Prostate gland (tissue), 2 donors: ENCODE measurements at regions not wholly inside any gene's neighbourhood (a gene's known extent, or its start where the extent isn't known, plus 50 kb on each side); places are given as distances from the start of the nearest gene placed in this dataset.

ENCODE experiments used
- CTCF ChIP-seq, 4 experiments: fragments of 200-600 bp in 2 of 4; fragments of 450-650 bp in 2 of 4; sonication (generic) in 2 of 4; IDR thresholded peaks; 1 replicate in 3 of 4; 2 replicates in 1 of 4; pipeline ENCODE4 v1.5.1; 2016 to 2019; ENCODE audit warnings: antibody characterized with exemption in 4 of 4, mild to moderate bottlenecking in 2 of 4, moderate library complexity in 2 of 4
- POLR2A ChIP-seq: fragments of 450-650 bp; IDR thresholded peaks from one replicate; pipeline ENCODE4 v1.6.1; 2016; ENCODE audit warnings: antibody characterized with exemption, mild to moderate bottlenecking
- POLR2AphosphoS5 ChIP-seq: sonication (generic); formaldehyde crosslinking; IDR thresholded peaks from one replicate; pipeline ENCODE4 v1.6.1; 2017; ENCODE audit warnings: antibody characterized with exemption

GRCh38 chr4:82049294-82049693 lies 324.5 kb downstream of the HNRNPD start:
- TF ChIP-seq POLR2A (no peak), CTCF (IDR thresholded peaks at IDR 0.05) (no peak), POLR2AphosphoS5 (no peak)
